HG03432 (cell line): ENCODE measurements at regions not wholly inside any gene's neighbourhood (a gene's known extent, or its start where the extent isn't known, plus 50 kb on each side); places are given as distances from the start of the nearest gene placed in this dataset.

ENCODE experiments used
- ATAC-seq: cut with Tn5 transposase; IDR thresholded peaks from one replicate; pipeline ENCODE4 v1.9.1; 2021; ENCODE audit warnings: mild to moderate bottlenecking, moderate library complexity; ENCODE audit not compliant: unreplicated experiment

DNA sequence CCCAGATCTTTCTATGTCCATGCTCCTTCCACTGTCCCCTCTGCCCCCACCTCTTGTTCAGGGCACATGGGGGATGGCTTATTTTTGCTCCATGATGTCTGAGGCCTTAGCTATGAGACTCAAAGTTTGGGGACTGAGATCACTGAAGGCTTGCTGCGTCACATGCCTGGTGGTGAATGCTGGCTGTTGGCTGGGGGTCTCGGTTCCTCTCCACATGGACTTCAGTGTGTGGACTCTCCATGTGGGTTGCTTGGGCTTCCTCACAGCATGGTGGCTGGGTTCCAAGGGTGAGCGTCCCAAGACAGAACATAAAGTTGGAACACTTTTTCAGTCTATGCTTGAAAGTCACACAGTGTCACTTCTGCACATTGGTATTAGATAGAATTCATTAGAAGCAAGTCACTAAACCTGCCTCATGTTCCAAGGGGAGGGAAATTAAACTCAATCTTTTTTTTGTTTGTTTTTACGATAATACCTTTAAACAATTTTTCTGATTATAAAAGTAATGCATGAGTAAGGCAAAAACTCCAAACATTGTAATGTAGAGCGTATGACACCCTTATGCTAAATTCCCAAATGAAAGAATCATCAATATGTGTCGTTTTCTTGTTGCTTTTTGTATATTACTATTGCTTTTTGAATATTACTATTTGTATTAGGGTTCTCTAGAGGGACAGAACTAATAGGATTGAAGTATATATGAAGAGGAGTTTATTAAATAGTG lies 111.7 kb downstream of the MYCN start:
- ATAC-seq: no peak

DNA sequence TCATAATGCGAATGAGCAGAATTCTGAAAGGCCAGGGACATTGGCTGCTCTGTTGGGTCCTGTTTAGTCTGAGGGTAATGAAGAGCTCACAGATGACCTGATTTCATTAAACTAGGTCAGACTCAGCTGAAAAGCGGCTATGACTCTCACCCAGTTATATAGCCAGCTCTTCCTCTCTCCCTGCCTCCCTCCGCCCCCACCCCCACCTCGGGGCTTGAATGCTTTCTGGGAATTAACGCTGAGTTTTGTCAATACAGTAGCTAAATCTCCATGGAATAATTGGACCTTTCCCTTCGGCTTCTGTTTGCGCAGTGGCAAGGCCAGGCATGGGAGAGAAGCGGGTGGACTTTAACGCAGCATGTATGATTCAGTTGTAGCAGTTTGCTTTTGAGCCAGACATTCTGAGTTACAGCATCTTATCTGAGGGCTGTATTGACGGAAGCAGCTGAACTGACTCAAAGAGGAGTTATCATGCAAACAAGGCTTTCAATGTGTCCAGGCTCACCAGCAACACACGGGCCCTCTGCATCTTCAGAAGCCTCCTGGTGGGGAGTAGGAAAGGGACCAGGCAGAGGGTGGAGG lies 110.6 kb downstream of the MYCN start:
- ATAC-seq: no peak

DNA sequence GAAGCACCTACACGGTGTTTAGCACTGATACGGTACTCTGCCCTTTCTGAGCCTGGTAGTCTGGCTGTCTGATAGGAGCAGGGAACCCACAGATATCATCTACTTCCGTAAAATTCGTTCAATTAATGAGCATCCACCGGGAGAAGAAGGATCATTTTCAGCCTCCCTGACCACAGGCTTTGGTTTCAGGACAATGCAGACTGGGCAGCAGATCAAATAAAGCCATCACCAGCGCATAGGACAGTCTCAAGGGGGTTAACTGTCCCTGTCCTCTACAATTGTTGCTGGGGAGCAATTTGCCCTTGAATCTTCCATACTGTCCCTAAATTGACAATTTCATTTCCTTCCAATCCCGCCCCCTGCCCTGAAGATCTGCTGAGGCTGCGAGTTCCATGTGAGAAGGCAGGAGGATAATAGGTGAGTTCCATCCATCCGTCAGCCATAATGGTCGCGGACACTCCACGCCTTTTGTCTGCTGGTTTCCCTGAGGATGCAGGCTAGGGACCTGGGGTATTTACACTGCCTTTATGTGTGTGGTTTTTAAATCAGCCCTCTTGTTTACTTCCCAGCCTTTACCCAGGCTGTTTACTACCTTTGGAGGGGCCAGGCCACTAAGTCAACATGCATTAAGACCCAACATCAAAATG lies 110.0 kb downstream of the MYCN start:
- no peak for ATAC-seq

DNA sequence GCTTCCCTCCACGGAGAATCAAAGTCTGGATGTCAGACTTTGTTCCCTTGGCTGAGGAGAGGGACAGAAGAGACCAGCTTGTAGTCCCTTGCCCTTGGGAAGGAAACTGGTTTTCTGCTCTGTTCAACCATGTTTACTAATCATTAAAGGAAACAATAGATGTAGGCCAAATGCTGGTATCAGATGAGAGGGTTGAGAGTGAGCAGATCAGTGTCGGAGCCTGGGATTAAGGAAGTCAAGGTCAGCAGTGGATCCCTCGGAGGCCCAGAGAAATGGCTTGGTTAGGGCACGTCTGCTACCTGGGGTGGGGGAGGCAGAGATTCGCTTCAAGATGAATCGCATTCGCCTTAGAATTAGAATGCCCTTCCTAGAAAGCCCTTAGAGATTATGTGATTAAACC lies 109.1 kb downstream of the MYCN start:
- no peak for ATAC-seq

DNA sequence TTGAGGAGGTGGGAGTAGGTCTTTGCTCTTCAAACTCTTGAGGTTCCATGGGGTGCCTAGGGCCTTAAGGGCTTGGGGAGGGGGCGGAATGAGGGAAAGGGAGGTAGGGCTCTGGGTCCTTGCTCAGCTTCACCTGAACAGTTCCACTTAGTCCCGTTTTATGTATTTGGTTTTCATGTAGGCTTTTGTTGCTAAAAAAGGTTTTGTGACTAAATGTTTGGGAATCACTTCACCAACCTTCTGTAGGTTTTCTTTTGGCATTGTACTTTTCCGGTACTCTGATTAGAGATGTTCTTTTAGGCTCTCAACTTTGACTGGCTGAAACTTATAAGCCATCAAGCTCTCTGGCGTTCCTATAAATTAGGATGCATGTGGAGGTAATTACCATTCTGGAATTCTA lies 108.1 kb downstream of the MYCN start:
- no peak for ATAC-seq

DNA sequence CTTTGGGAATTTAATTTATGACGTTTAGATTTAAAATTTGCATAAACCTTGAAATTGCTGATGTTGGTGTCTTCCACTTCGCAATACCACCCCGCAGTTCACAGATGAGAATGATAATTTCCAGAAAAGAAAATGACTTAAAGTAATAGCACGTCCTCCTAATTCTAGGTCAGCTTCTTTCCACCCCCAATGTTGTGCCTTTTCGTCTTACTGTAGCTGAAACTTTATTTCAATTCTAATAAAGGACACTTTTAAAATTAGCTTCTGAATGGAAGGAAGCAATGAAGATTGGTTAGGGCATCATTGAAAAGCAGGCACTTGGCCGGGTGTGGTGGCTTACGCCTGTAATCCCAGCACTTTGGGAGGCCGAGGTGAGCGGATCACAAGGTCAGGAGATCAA lies 107.4 kb downstream of the MYCN start:
- no peak for ATAC-seq

DNA sequence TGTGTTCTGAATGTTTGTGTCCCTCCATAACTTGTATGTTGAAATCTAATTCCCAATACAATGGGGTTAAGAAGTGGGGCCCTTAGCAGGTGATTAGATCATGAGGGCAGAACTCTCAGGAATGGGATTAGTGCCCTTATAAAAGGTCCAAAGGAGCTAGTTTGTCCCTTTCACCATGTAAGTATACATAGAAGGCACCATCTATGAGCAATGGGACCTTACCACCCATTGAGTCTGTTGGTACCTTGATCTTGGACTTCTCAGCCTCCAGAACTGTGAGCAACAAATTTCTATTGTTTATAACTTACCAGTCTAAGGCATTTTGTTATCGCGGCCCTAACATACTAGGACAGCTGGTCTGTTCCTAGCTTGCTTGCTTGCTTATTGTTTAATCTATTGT lies 106.3 kb downstream of the MYCN start:
- ATAC-seq: no peak

DNA sequence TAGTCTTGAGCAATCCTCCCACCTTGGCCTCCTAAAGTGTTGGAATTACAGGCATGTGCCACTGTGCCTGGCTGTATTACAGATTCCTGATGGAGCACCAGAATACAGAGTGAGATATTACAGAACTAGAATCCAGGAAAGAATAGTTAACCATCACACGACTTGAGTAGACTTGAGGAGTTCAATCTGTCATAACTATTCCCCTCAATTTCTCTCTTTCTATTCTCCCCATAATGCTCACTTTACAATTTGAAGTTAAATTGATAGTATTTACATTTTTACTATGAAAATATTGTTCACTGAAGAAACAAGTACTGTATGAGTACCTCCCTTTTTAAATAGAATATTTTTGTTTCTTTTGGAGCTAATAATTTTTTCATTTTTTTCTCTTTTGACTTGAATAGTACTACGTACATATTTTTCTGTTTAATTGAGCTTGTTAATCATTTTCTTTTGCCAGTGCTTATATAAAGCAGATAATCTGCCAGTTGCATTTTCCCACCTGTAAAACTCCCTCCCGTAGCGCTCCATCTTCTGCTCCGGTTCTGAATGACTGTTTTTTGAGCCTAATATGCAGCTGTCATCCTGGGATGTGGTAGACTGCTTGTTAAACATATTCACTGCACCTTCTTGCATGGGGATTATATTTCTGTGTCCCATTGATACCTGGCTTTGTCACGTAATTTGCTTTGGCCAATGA lies 105.5 kb downstream of the MYCN start:
- ATAC-seq: no peak

DNA sequence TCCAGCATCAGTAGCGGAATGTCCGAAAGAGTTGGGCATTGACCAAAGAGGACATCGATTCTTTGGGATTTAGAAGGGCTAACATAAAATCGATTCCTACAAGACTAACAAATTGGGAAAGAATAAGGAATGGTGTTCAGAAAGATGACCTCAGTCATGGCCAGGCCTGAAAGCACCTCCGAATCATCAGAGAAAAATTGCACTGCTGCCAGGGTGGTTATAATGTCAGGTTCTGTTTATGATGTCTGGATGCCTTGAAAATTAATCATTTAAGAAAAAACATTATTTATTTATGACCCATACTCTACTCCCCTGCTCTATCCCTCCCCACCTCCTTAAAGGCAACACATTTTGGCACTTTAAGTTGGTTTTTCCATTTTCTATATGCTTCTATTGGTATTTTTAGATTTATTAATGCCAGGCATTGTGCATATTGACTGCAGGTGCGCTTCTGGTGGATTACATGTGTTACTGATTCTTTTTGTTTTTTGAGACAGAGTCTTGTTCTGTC lies 104.7 kb downstream of the MYCN start:
- no peak for ATAC-seq

DNA sequence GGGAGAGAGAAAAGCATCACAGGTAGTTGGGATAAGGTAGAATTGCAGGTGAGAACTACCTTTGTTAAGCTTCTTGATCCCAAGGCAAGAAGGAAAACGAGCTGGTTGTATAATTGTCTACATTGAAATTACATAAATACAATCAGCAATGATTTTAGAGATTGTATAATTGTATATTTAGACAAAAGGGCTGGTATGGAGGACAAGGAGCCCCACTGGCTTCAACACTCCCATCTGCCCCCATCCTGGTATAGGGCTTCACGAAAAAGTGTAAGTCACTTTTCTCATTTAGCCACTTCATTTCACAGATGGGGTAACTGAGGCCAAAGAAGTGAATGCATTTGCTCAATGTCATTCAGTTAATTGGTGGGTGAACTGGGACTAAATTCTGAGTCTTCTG lies 103.3 kb downstream of the MYCN start:
- ATAC-seq: no peak

DNA sequence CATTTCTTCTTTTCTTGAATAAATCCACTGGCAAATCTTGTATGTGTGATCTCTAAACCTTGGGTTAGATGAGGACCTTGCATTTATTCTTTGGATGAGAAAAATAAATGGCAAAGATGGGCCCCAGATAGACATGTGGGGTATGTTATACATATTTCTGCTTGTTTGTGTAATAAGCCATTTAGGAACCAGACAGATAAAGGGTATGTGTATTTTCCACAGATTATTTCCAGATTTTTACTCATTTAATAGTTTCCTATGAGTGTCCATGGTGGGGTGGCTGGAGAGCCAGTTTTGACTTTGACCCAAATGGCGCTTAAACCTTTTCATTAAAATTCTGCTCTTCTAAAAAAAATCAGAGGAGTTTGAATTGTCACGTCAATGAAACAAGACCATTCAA lies 102.8 kb downstream of the MYCN start:
- ATAC-seq: no peak

DNA sequence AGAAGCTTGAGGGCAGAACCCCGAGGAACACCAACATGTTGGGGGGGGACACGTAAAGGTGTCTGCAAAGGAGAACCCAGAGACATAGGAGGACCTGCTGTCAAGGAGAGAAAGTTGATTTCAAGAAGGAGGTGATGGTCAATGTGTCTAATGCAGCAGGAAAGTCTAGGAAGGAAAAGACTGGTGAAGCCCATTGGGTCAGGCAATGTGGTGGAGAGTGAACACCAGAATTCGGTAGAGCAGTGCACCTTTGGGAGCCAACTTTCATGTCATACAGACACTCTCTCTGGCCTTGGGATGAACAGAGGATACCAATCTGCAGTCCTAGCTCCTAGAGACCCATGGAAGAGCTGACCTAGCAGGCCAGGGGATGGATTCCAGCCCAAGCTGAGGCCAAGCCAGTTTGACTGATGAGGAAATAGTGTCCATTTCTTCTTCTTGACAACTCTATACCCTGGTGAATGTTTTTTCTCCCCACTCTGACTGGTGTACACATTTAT lies 101.9 kb downstream of the MYCN start:
- ATAC-seq: no peak

DNA sequence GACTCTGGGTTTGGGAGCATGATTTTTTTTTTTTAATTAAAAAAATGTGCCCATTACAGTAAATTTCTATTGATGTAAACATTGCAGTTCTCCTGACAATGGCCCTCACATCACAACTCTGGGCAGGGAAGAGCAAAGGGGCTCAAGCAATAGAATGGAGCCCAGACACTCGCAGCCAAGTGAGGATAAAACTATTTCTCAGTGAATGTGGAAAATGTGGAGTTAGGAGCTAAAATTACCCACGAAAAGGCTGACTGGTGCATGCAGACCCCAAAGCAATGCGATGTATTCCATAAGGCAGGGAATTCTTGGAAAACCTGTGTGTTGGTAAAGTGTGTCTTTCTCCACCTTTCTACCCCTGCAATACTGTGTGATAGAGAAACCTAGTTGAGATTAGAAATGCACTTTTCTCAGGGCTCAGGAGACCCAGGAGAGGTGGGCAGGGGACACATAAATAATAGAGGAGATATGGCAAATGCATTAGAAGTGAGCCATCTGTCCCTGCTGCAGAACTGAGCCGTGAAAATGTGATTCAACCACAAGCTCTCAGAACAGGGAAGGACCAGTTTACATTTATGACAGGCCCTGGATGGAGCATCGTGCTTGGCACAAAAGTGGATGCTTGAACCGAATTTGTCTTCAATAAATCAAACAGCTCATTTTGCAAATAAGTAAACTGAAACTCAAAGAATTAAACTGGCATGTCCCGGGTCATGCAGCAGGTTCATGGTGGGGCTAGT lies 100.1 kb downstream of the MYCN start:
- ATAC-seq: no peak

DNA sequence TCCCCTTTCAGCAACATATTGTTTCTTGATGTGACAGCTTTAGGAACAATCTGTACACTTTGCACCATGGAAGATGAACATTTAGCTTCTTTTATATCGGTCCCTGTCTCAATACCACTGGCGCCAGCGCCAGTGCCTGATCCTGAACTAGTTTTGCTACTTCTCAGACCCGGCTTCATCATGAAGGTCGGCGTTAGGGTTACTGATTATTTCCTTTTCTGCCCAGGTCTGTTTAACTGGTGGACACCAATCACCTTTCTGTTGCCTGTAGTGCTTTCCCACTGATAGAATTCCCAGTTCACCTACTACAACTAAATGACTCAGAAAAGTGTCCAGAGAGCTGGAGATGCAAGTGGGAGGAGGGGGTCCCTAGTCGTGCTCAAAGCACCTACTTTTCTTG lies 99.5 kb downstream of the MYCN start:
- no peak for ATAC-seq

DNA sequence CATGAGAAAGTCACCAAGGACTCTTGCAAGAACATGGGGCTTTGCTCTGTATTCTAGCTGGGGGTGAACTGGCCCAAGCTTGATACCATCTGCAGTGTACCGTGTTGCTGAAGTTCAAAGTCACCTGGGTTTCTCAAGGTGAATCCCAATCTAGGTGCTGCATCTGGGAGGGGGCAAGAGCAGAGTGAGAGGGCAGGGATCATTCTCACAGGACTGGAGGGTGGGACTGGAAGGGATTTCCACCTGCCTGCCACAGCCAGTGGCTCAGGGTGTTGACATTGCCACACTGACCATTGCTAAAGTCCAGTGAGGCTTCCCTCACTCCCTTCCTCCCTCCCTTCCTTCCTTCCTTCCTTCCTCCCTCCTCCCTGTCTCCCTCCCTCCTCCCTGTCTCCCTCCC lies 98.7 kb downstream of the MYCN start:
- no peak for ATAC-seq

DNA sequence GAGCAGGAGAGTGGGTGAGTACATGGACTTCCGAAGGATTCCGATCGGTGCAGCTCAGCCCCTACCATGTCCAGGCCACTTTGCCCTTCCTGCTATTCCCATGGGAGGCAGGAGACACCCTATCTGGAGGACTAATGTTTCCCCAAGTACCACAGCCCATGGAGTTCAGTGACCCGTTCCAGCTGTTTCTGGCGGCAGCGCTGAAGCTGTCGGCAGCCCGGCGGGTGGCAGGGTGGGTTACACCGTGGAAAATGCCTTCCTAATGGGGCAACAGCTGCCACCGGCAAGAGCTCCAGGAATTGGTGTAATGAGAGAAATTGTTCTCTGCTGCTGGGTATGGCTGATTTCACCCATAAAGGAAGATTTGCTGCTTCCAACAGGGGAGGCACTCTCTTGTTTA lies 98.3 kb downstream of the MYCN start:
- ATAC-seq: no peak

DNA sequence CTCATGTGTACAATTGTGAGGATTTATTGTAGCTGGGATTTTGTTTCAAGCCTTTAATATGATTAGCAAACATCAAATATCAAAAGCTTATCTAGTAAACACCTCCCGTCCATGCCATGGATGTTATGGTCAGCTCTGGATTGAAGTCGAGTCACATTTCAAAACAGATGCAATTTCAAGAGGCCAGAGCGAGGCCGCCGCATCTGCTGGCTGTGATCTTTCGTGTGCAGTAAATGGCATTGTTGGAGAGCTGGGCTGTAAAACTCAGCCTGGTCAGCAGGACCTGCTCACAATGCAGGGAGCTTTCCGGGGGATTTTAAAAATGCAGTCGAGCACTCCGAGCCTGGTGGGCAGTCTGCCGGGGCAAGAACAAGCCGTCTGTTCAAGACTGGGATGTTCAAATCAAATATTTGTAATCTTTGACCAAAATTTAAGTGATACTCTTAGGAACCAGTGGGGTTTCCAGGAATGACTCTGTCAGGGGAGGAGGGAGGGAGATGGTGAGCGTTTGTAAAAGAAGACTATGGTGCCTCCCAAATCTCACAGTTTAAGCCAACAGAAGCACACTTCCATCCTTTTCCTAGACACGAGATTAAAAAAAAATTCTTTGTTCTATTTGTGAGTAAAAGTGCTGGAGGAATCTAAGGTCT lies 97.6 kb downstream of the MYCN start:
- no peak for ATAC-seq

DNA sequence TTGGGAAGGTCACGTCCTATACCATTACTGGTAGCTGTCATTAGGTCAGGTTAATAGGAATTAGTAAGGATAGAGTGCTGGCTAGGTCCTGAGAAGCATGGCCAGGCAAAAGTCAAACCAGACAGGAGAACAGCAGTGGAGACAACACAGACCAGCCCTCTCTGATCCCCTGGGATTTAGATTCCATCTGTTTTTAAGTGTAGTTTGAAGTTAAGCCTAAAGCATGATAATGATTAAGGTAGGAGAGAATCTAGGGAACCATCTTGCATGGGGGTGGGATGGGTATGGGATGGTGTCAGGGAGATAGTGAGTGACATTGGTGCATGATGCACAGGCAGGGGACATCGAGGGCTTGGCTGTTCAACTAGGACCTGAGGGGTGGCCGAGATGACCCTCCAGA lies 96.6 kb downstream of the MYCN start:
- no peak for ATAC-seq

DNA sequence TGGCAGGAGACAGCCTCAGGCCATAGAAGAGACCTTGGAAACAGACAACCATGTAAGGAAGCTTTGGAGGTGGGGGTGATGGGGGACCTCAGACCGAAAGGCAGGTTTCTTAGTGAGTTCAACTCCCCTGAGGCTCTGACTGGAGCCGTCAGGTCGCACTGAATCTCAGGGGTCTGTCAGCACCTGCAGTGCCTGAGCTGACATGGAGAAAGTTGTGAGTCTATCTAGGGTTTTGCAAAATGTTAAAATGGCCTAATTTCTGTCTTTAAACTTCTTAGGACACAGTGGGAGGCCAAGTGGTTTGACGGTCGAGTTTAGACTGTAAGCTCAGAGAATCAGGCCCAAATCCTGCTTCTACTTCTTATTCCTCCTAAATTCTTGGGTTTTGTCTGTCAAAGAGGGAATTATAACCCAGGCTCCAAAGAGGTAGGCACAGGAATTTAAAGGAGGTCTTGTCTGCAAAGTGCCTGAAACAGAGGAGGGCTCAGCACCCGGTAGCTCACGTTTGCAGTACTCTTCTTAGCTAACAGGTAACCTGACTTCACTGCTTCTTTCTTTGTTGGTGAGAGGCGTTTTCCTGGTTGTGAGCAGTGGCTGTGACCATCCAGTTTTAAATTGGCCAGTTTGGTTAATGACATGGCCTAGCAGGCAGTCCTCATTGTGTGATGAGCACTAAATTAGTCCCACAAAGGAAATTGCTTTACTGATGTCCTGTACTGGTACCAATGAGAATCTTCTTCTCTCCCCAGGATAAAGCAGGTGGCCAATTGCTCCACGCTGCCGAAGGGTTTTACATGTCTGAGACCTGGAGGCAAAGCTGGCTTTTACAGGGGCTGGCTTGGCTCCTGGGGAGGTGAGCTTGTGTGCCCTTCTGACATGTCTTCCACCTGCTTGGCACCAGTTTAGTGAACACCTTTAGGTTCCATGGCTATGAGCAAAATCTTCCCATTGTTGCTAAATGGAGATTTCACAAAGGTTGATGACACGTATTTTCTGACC lies 95.7 kb downstream of the MYCN start:
- no peak for ATAC-seq
